RWPE2 (cell line): ENCODE measurements at regions not wholly inside any gene's neighbourhood (a gene's known extent, or its start where the extent isn't known, plus 50 kb on each side); places are given as distances from the start of the nearest gene placed in this dataset.
A peak's percentile ranks its signal among the peaks of the same experiment; 100 is the strongest.
"Not testable (repeated sequence)": the region's sequence is repeated elsewhere in the genome, so short reads cannot be mapped to it uniquely, and the experiment has no call there.

Experiments
- ATAC-seq: fragments of 200-7000 bp; cut with Tn5 transposase; 3 replicates; pipeline ENCODE4 v1.9.1; 2021; ENCODE audit warnings: low read depth
- DNase-seq: peaks from one replicate; pipeline ENCODE4 v3.0.0-alpha.2; 2020; ENCODE audit warnings: low spot score
- H3K27ac ChIP-seq: fragments of 450-650 bp; 2 replicates; pipeline ENCODE4 v1.5.1; 2017; ENCODE audit warnings: mild to moderate bottlenecking; ENCODE audit not compliant: poor library complexity, severe bottlenecking
- H3K27me3 ChIP-seq: fragments of 250-450 bp; sonication (Bioruptor Pico); 2 replicates; pipeline ENCODE4 v1.5.1; 2021; ENCODE audit warnings: mild to moderate bottlenecking, moderate library complexity; ENCODE audit not compliant: insufficient read depth, poor library complexity, severe bottlenecking
- H3K36me3 ChIP-seq: fragments of 250-450 bp; sonication (Bioruptor Pico); 2 replicates; pipeline ENCODE4 v1.5.1; 2020; ENCODE audit warnings: low read depth, mild to moderate bottlenecking, moderate library complexity
- H3K4me1 ChIP-seq: fragments of 250-450 bp; sonication (Bioruptor Pico); 2 replicates; pipeline ENCODE4 v1.5.1; 2021; ENCODE audit warnings: mild to moderate bottlenecking, moderate library complexity; ENCODE audit not compliant: insufficient read depth, poor library complexity, severe bottlenecking
- H3K4me3 ChIP-seq: fragments of 250-450 bp; sonication (Bioruptor Pico); 2 replicates; pipeline ENCODE4 v1.5.1; 2021; ENCODE audit warnings: mild to moderate bottlenecking, moderate library complexity; ENCODE audit not compliant: severe bottlenecking
- H3K9me3 ChIP-seq: fragments of 250-450 bp; sonication (Bioruptor Pico); 2 replicates; pipeline ENCODE4 v1.5.1; 2021; ENCODE audit warnings: mild to moderate bottlenecking, moderate library complexity; ENCODE audit not compliant: severe bottlenecking
- TF ChIP-seq, protein P1 (sequence below): fragments of 450-650 bp; IDR thresholded peaks from one replicate; pipeline ENCODE4 v1.5.1; 2017; ENCODE audit warnings: mild to moderate bottlenecking, moderate library complexity; ENCODE audit not compliant: poor library complexity, severe bottlenecking

DNA sequence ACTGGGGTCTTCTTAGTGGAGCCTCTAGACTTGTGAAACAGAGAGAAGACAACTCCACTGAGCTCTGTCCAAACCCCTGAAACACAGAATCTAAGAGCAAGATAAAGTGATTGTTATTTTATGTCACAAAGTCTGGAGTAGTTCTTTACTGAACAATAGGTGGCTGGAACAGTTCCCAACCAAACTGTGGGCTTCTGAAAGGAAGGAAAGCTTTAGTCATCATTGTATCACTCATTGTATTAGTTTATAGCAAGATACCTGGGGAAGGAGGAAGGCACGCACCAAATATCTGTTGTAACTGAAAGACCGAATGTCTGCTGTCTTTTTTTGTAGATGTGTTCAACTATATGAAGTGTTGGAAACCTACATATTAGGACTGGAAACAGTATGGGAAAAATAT is 284.9 kb upstream of the TBX18 start:
- Histone ChIP-seq H3K4me3 (no peak overlapping the region), H3K27me3 (no peaks in the 10 kb centered on the region), H3K36me3 (no peaks in the 10 kb centered on the region), H3K4me1 (no peaks in the 10 kb centered on the region), H3K27ac (no peak overlapping the region), H3K9me3 (no peaks in the 10 kb centered on the region)
- DNase-seq (no peak), ATAC-seq (peak; percentile 67)
- TF ChIP-seq, protein P1, sequence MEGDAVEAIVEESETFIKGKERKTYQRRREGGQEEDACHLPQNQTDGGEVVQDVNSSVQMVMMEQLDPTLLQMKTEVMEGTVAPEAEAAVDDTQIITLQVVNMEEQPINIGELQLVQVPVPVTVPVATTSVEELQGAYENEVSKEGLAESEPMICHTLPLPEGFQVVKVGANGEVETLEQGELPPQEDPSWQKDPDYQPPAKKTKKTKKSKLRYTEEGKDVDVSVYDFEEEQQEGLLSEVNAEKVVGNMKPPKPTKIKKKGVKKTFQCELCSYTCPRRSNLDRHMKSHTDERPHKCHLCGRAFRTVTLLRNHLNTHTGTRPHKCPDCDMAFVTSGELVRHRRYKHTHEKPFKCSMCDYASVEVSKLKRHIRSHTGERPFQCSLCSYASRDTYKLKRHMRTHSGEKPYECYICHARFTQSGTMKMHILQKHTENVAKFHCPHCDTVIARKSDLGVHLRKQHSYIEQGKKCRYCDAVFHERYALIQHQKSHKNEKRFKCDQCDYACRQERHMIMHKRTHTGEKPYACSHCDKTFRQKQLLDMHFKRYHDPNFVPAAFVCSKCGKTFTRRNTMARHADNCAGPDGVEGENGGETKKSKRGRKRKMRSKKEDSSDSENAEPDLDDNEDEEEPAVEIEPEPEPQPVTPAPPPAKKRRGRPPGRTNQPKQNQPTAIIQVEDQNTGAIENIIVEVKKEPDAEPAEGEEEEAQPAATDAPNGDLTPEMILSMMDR, result no peak

DNA sequence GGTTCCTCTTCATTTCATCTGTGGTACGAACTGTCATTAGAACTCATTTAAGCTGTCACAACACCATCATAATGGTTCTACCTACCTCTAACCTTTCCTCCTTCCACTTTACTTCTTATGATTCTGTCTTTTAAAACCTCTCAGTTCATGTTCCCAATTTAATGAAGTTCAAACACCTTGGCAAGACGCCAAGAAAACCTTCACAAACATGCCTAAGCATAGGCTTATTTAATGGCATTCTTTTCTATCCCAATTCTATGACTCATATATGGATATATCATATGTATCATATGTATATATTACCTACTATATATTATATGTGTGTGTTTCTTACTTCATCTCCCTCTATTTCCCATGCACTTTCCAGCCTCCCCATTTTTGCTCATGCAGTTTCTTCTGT is 283.4 kb upstream of the TBX18 start:
- H3K27ac ChIP-seq, result no peak overlapping the region
- H3K9me3 ChIP-seq, result no peaks in the 10 kb centered on the region
- H3K36me3 ChIP-seq, result no peaks in the 10 kb centered on the region
- peak; percentile 76 for ATAC-seq
- no peak overlapping the region for H3K4me3 ChIP-seq
- H3K27me3 ChIP-seq, result no peaks in the 10 kb centered on the region
- no peaks in the 10 kb centered on the region for H3K4me1 ChIP-seq
- TF ChIP-seq, protein P1, result no peak
- DNase-seq, result no peak

DNA sequence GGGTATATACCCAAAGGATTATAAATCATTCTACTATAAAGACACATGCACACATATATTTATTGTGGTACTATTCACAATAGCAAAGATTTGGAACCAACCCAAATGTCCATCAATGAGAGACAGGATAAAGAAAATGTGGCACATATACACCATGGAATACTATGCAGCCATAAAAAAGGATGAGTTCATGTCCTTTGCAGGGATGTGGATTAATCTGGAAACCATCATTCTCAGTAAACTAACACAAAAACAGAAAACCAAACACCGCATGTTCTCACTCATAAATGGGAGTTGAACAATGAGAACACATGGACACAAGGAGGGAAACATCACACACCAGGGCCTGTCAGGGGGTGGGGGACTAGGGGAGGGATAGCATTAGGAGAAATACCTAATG is 281.4 kb upstream of the TBX18 start:
- not testable (repeated sequence) for H3K4me3 ChIP-seq, H3K4me1 ChIP-seq, H3K9me3 ChIP-seq, H3K36me3 ChIP-seq, H3K27me3 ChIP-seq, H3K27ac ChIP-seq, ATAC-seq, DNase-seq

DNA sequence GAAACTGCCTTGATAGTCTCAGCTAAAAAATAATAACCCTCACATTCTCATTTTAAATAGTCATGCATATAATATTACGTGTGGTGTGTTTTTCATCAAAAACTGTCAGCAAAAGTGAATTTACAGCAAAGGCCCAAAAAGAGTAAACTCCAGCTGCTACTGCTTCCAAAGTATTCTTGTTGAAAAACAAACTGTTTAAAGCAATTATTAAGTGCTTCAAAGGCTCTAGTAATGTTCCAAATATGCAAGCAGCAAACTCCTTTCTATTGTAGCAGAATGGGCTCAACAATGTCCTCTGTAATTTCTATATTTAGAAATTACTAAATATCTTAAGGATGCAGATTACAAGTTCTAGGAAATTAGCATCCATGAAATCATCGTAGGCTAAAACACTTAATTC is 280.0 kb upstream of the TBX18 start:
- H3K36me3 ChIP-seq, result no peaks in the 10 kb centered on the region
- no peaks in the 10 kb centered on the region for H3K4me1 ChIP-seq
- H3K9me3 ChIP-seq, result no peaks in the 10 kb centered on the region
- no peak overlapping the region for H3K27ac ChIP-seq
- DNase-seq (no peak), ATAC-seq (no peak)
- TF ChIP-seq, protein P1, result no peak
- no peaks in the 10 kb centered on the region for H3K27me3 ChIP-seq
- H3K4me3 ChIP-seq, result no peak overlapping the region

DNA sequence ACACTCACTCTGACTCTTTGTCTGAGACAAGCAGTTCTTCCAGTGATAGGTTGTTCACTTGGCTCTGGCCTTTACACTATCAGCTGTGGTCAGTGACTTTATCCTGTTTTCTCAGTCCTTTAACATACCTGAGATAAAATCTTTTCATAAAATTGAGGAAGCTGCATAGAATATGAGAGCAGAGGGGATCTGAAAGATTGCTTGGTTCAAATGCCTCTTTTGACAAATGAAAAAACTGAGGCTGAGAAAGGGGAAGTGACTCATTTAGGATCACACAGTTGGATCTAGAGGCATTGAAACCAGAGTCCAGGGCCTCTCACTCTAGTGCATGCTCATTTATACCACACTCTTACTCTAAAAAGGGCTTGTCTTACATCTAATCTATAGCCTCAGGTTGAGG is 277.0 kb upstream of the TBX18 start:
- no peak overlapping the region for H3K27ac ChIP-seq
- no peak overlapping the region for H3K4me3 ChIP-seq
- ATAC-seq (no peak), DNase-seq (no peak)
- H3K27me3 ChIP-seq, result no peaks in the 10 kb centered on the region
- H3K4me1 ChIP-seq, result no peaks in the 10 kb centered on the region
- H3K36me3 ChIP-seq, result no peaks in the 10 kb centered on the region
- no peaks in the 10 kb centered on the region for H3K9me3 ChIP-seq
- TF ChIP-seq, protein P1, result no peak
